PC-9 (cell line): ENCODE measurements at regions not wholly inside any gene's neighbourhood (a gene's known extent, or its start where the extent isn't known, plus 50 kb on each side); places are given as distances from the start of the nearest gene placed in this dataset.

Experiments used
- BruUV-seq: library from RNA; stranded (reverse); fragments of 400-500 nt; replicated peaks from 2 replicates; lab custom pipeline; 2021; lab: Mats Ljungman, UMichigan
- CTCF ChIA-PET: fragments of 300-600 bp; sonication (Branson Sonifier 250); formaldehyde crosslinking; loops from one replicate; lab custom pipeline; 2022; ENCODE audit warnings: antibody characterized with exemption; lab: Charles Lee
- POLR2A ChIA-PET: fragments of 300-600 bp; sonication (Branson Sonifier 250); formaldehyde crosslinking; loops from one replicate; lab custom pipeline; 2022; ENCODE audit warnings: antibody characterized with exemption; ENCODE audit not compliant: unreplicated experiment; lab: Charles Lee
- DNase-seq, 2 experiments: peaks; one replicate each; pipeline versions ENCODE4 v3.0.0 to v3.0.0-alpha.2; 2015 to 2022; ENCODE audit warnings: mixed read lengths in 1 of 2
- H2AFZ ChIP-seq: fragments of 200-600 bp; sonication (generic); 2 replicates; pipeline ENCODE4 v1.8.1; 2017; ENCODE audit warnings: antibody characterized with exemption
- H3F3A ChIP-seq: fragments of 200-600 bp; sonication (generic); 2 replicates; pipeline ENCODE4 v1.8.1; 2017; ENCODE audit warnings: antibody characterized with exemption, mild to moderate bottlenecking, low read depth; ENCODE audit not compliant: insufficient read depth
- H3K27ac ChIP-seq: fragments of 200-600 bp; sonication (generic); 2 replicates; pipeline ENCODE4 v1.6.1; 2016; ENCODE audit warnings: mixed run types
- H3K27me3 ChIP-seq: fragments of 200-600 bp; sonication (generic); 2 replicates; pipeline ENCODE4 v1.6.1; 2016; ENCODE audit warnings: low read depth, mixed run types; ENCODE audit not compliant: insufficient read depth
- H3K36me3 ChIP-seq: fragments of 200-600 bp; sonication (generic); 2 replicates; pipeline ENCODE4 v1.6.1; 2016; ENCODE audit warnings: low read depth, mixed run types
- H3K4me1 ChIP-seq: fragments of 200-600 bp; sonication (generic); replicated peaks from 2 replicates; pipeline ENCODE4 v1.6.1; 2016; ENCODE audit warnings: mixed run types; ENCODE audit not compliant: insufficient read depth
- H3K4me2 ChIP-seq: fragments of 200-600 bp; sonication (generic); 2 replicates; pipeline ENCODE4 v1.6.1; 2017; ENCODE audit warnings: mixed run types
- H3K4me3 ChIP-seq: fragments of 200-600 bp; sonication (generic); 2 replicates; pipeline ENCODE4 v1.6.1; 2016; ENCODE audit warnings: mixed run types
- H3K79me2 ChIP-seq: fragments of 200-600 bp; sonication (generic); 2 replicates; pipeline ENCODE4 v1.6.1; 2017; ENCODE audit warnings: low read depth, mixed run types
- H3K9me2 ChIP-seq: fragments of 200-600 bp; sonication (generic); 2 replicates; pipeline ENCODE4 v1.8.1; 2017; ENCODE audit warnings: mild to moderate bottlenecking; ENCODE audit not compliant: insufficient read depth
- H3K9me3 ChIP-seq: fragments of 200-600 bp; sonication (generic); 2 replicates; pipeline ENCODE4 v1.8.1; 2016; ENCODE audit warnings: low read depth; ENCODE audit not compliant: insufficient read depth
- H4K20me1 ChIP-seq: fragments of 200-600 bp; sonication (generic); 2 replicates; pipeline ENCODE4 v1.8.1; 2017; ENCODE audit not compliant: insufficient read depth
- CTCF ChIP-seq: fragments of 200-600 bp; sonication (generic); conservative IDR thresholded peaks from 2 replicates; pipeline ENCODE4 v1.6.1; 2017; ENCODE audit warnings: mixed run types, antibody characterized with exemption, mild to moderate bottlenecking, moderate library complexity
- EZH2 ChIP-seq: fragments of 200-600 bp; sonication (generic); IDR thresholded peaks from 2 replicates; pipeline ENCODE4 v1.8.0; 2017; ENCODE audit warnings: antibody characterized with exemption, low read depth
- intact Hi-C: fragments of 100-400 bp; cut with micrococcal nuclease; formaldehyde crosslinking; loops from one replicate; pipeline ENCODE4 v1.10.0; 2022; ENCODE audit not compliant: unreplicated experiment

GRCh38 chr10:131847241-131847783, 53.5 kb upstream of the PPP2R2D start:
- Histone ChIP-seq H3F3A (no peaks in the 10 kb centered on the region), H3K4me3 (no peak overlapping the region), H3K36me3 (no peaks in the 10 kb centered on the region), H4K20me1 (no peaks in the 10 kb centered on the region), H3K79me2 (no peaks in the 10 kb centered on the region), H3K27me3 (peaks cover 84% of the 10 kb centered on the region), H3K9me3 (no peaks in the 10 kb centered on the region), H3K27ac (no peak overlapping the region), H3K4me2 (no peak overlapping the region), H2AFZ (no peak overlapping the region), H3K4me1 (no peaks in the 10 kb centered on the region), H3K9me2 (no peaks in the 10 kb centered on the region)
- DNase-seq, result no peak
- TF ChIP-seq EZH2 (no peak), CTCF (no peak)
- no TSS peak for BruUV-seq
- ChIA-PET CTCF (no interaction called here), POLR2A (no interaction called here)
- intact Hi-C loops, result no loop called here

GRCh38 chr10:131848296-131848695, 52.5 kb upstream of the PPP2R2D start:
- ChIA-PET POLR2A (no interaction called here), CTCF (no interaction called here)
- Histone ChIP-seq H3K4me2 (no peak overlapping the region), H3K27ac (no peak overlapping the region), H3F3A (no peaks in the 10 kb centered on the region), H3K4me3 (no peak overlapping the region), H3K9me3 (no peaks in the 10 kb centered on the region), H3K27me3 (peaks cover 85% of the 10 kb centered on the region), H4K20me1 (no peaks in the 10 kb centered on the region), H3K79me2 (no peaks in the 10 kb centered on the region), H3K4me1 (no peaks in the 10 kb centered on the region), H3K36me3 (no peaks in the 10 kb centered on the region), H2AFZ (no peak overlapping the region), H3K9me2 (no peaks in the 10 kb centered on the region)
- BruUV-seq, result no TSS peak
- intact Hi-C loops, result no loop called here
- DNase-seq, result no peak
- TF ChIP-seq CTCF (no peak), EZH2 (no peak)

- no TSS peak for BruUV-seq
- H3K79me2 ChIP-seq, result no peaks in the 10 kb centered on the region
- H4K20me1 ChIP-seq, result no peaks in the 10 kb centered on the region
- H3K9me2 ChIP-seq, result no peaks in the 10 kb centered on the region
- peaks cover 82% of the 10 kb centered on the region for H3K27me3 ChIP-seq
- H3K4me1 ChIP-seq, result no peaks in the 10 kb centered on the region
- H3K36me3 ChIP-seq, result no peaks in the 10 kb centered on the region
- H3K4me3 ChIP-seq, result no peak overlapping the region
- POLR2A ChIA-PET, result no interaction called here
- H3K4me2 ChIP-seq, result no peak overlapping the region
- H3K9me3 ChIP-seq, result no peaks in the 10 kb centered on the region
- H3K27ac ChIP-seq, result no peak overlapping the region
- H2AFZ ChIP-seq, result no peak overlapping the region
- CTCF ChIA-PET, result no interaction called here
- DNase-seq, result no peak
- intact Hi-C loops, result no loop called here
- no peaks in the 10 kb centered on the region for H3F3A ChIP-seq
- TF ChIP-seq CTCF (no peak), EZH2 (no peak)
Measured at GRCh38 chr10:131848741-131849590, 51.8 kb upstream of the PPP2R2D start.
